ENCODE measurements at regions not wholly inside any gene's neighbourhood (a gene's known extent, or its start where the extent isn't known, plus 50 kb on each side); places are given as distances from the start of the nearest gene placed in this dataset.

DNA sequence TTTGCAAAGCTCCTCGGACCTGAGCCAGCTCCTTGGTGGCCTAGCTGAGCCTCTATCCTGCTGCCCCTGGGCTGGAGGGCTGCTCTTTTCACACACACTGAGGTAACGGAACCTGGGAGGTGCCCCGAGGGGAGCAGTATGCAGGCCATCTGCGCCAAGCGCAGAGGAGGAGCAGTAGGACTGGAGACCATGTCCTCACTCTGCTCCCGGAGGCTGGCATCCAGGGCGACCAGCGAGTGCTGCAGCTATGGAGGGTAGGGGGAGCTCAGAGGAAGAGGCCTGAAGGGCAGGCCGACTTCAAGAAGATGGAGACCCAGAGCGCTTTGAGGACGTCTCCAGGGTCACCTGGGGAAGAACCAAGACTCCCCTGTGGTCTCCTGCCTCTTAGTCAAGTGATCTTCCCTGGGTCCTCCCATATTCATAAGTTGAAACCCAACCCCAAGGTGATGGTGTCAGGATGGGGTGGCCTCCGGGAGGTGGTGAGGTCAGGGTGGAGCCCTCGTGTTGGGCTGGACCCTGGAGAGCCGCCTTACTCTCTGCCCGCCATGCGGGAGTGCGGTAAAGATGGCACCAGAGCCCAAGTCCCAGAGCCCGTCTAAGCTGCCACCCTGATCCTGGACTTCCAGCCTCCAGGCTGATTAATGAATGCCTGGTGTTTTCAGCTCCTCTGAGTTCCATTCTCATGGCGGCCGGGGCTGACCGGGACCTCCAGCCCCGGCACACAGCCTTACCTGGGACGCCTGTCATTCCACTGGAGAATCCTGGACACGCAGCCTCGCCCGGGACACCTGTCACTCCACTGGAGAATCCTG lies 160.7 kb downstream of the NDUFA10 start:
- no peaks in the 10 kb centered on the region for H3K36me3 Mint-ChIP-seq (ENCODE audit: low read depth)
- peaks cover 2% of the 10 kb centered on the region for H3K27me3 Mint-ChIP-seq
- H3K9me3 Mint-ChIP-seq = no peaks in the 10 kb centered on the region

DNA sequence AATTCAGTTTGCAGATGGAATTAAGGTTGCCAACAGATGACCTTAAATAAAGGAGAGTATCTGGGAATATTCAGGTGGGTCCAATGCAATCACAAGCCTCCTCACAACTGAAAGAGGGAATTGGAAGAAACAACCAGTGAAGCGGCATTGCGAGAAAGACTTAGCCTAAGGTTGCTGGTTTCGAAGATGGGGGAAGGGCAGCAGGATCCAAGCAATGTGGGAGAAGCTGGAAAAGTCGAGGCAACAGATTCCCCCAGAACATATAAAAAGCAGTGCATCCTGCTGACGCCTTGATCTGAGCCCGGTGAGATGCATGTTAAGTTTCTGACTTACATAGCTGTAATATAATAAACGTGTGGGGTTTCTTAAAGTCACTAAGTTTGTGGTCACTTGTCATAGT lies 162.5 kb downstream of the NDUFA10 start:
- no peak overlapping the region for H3K4me3 Mint-ChIP-seq
- H3K4me1 Mint-ChIP-seq = no peaks in the 10 kb centered on the region
- DNase-seq (no peak), ATAC-seq (no peak)
- no peaks in the 10 kb centered on the region for H3K36me3 Mint-ChIP-seq (ENCODE audit: low read depth)
- H3K27ac Mint-ChIP-seq = no peak overlapping the region
- H3K27me3 Mint-ChIP-seq = peaks cover 5% of the 10 kb centered on the region
- H3K9me3 Mint-ChIP-seq = no peaks in the 10 kb centered on the region

More for the DNA sequence above, 160.7 kb downstream of the NDUFA10 start:
- no peak for ATAC-seq
- Mint-ChIP-seq H3K27ac (no peak overlapping the region), H3K4me1 (no peaks in the 10 kb centered on the region), H3K4me3 (no peak overlapping the region)
- no peak for DNase-seq

DNA sequence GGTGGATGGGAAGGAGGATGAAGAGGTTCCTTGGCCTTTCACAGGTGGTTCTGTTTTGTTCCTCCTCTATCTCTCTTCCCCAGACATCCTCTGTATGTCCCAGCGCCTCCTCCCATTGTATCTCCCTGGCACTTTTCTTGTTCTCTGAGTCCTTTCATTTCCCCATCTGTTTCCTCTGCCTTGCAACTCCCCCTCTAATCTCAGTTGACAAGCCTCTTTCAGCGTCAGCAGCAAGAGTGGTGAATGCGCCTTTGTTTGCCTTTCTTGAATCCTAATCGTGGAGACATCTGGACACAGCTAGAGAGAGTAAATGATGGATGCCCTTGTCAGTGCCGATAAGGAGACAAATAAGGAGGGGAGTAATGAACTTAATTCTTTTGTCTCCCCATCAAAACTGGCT lies 167.0 kb downstream of the NDUFA10 start:
- H3K9me3 Mint-ChIP-seq = no peaks in the 10 kb centered on the region
- ATAC-seq (no peak), DNase-seq (no peak)
- H3K27me3 Mint-ChIP-seq = peaks cover 19% of the 10 kb centered on the region
- no peak overlapping the region for H3K4me3 Mint-ChIP-seq
- no peaks in the 10 kb centered on the region for H3K4me1 Mint-ChIP-seq
- no peaks in the 10 kb centered on the region for H3K36me3 Mint-ChIP-seq (ENCODE audit: low read depth)
- no peak overlapping the region for H3K27ac Mint-ChIP-seq

DNA sequence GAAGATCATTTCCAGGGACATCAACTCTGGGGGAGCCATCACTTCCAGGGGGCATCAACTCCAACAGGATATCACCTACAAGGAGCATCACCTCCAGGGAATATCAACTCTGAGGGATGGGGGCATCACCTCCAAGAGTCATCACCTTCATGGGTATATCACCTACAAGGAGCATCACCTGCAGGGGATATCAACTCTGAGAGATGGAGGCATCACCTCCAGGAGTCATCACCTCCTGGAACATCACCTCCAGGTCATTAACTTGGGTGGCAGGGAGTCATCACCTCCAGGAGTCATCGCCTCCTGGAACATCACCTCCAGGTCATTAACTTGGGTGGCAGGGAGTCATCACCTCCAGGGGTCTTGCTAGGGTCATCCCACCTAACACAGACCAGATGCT lies 167.6 kb downstream of the NDUFA10 start:
- ATAC-seq (no peak), DNase-seq (no peak)
- Mint-ChIP-seq H3K4me1 (no peaks in the 10 kb centered on the region), H3K4me3 (no peak overlapping the region), H3K9me3 (no peaks in the 10 kb centered on the region), H3K36me3 (ENCODE audit: low read depth) (no peaks in the 10 kb centered on the region), H3K27ac (no peak overlapping the region), H3K27me3 (peaks cover 19% of the 10 kb centered on the region)

DNA sequence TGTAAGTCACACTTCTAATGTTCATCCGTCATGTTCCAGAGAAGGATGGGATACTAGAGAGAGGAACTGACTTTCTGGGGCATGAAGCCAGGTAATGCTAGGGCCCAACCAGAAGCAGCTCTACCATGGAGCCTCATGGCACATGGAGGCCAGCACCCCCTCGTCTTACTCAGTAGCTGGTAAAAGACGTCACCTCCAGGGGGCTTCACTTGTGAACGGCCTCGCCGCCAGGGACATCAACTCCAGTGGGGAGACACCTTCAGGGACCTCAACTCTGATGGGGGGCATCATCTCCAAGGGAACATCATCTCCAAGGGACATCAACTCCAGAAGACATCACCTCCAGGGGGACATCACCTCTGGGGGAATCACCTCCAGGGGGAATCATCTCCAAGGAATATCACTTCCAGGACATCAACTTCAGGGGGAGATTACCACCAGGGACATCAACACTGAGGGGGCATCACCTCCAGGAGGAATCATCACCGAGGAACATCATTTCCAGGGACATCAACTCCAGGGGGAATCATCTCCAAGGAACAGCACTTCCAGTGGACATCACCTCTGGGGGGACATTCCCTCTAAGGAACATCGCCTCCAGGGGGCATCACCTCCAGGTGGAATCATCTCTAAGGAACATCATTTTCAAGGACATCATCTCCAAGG lies 168.4 kb downstream of the NDUFA10 start:
- Mint-ChIP-seq H3K9me3 (no peaks in the 10 kb centered on the region), H3K4me1 (no peaks in the 10 kb centered on the region), H3K27ac (no peak overlapping the region), H3K36me3 (ENCODE audit: low read depth) (peaks cover 2% of the 10 kb centered on the region), H3K27me3 (peaks cover 19% of the 10 kb centered on the region), H3K4me3 (no peak overlapping the region)
- ATAC-seq (no peak), DNase-seq (no peak)

DNA sequence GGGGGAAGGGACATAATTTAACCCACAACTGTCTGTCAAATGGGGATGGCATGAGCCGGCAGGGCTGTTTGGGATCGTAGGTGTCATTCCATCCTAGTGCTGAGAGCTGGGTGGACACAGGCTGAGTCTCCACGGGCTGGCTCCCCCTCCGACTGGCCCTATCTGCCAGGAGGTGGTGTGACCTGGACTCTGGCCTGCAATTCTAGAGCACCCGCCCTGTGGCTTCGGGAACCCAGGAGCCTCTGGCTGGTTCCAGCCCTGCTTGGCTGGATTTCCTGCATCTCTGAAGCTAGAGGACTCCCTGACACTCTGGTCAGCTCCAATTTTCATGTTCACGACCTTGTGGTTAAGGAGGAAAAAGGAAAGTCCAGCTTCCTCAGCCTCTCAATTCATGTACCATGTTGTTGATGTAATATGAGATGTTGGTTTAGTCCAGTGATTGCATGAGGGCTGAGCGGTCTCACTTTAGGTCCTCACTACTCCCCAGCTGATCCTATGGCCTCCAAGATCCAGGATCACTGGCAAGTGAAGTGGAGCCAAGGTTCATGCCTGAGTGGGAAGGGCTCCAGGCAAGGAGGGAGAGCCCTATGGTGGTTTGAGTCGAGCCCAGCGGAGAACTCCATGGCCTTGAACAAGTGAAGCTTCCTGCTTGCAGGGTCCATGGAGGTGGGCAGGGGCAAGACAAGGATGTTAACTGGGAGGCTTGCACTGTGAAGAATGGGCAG lies 169.1 kb downstream of the NDUFA10 start:
- H3K27ac Mint-ChIP-seq = no peak overlapping the region
- H3K9me3 Mint-ChIP-seq = peaks cover 6% of the 10 kb centered on the region
- DNase-seq = no peak

DNA sequence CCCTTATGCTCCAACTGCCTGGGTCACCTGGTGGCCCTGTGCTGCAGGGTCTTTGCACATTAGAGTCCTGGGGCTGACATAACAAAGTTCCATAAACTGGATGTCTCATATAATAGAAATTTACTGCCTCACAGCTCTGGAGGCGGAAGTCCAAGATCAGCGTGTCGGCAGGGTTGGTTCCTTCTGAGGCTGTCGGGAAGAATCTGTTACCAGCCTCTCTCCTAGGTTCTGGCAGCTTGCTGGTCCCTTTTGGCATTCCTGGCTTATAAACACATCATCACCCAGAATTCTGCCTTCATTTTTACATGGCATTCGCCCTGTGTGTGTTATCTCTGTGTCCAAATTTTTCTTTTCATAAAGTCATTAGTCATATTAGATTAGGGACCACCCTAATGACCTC lies 170.5 kb downstream of the NDUFA10 start:
- H3K27ac Mint-ChIP-seq = no peak overlapping the region
- no peak for ATAC-seq
- H3K27me3 Mint-ChIP-seq = peaks cover 23% of the 10 kb centered on the region
- no peak for DNase-seq
- peaks cover 13% of the 10 kb centered on the region for H3K9me3 Mint-ChIP-seq
- no peak overlapping the region for H3K4me3 Mint-ChIP-seq
- H3K4me1 Mint-ChIP-seq = no peaks in the 10 kb centered on the region
- H3K36me3 Mint-ChIP-seq (ENCODE audit: low read depth) = peaks cover 2% of the 10 kb centered on the region

More for the DNA sequence above, 169.1 kb downstream of the NDUFA10 start:
- Mint-ChIP-seq H3K4me1 (no peaks in the 10 kb centered on the region), H3K4me3 (no peak overlapping the region), H3K36me3 (ENCODE audit: low read depth) (peaks cover 2% of the 10 kb centered on the region), H3K27me3 (peaks cover 23% of the 10 kb centered on the region)
- no peak for ATAC-seq

DNA sequence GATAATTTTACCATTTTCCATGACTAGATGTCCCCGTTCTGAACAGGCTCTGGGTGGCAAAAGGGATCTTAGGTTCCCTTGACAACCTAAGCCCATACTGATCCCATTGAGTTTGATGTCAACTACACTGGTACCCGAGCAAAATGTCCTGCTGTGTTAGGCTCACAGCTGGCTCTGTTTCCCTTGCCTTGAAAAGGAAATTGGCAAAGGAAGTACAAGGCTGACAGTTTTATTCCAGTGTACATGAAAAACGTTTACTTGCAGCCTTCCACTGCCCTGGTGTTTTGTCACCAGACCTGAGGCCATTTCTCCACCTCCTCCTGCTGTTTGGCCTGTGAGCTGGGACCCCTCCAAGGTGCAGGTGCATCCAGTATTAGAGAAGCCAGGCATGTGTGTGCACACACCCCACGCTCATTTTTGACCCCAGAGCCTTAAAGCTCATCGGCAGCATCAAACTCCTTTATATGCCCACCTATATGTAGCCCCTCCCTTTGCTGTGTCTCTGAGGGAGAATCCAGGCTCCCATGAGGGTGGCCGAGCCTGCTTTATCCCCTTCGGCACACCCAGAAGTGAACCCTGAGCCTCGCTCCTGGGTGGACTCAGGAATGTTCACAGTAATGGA lies 171.3 kb downstream of the NDUFA10 start:
- Mint-ChIP-seq H3K36me3 (ENCODE audit: low read depth) (peaks cover 2% of the 10 kb centered on the region), H3K4me1 (no peaks in the 10 kb centered on the region), H3K27me3 (peaks cover 21% of the 10 kb centered on the region), H3K9me3 (peaks cover 13% of the 10 kb centered on the region), H3K27ac (no peak overlapping the region), H3K4me3 (no peak overlapping the region)
- DNase-seq = no peak
- no peak for ATAC-seq

DNA sequence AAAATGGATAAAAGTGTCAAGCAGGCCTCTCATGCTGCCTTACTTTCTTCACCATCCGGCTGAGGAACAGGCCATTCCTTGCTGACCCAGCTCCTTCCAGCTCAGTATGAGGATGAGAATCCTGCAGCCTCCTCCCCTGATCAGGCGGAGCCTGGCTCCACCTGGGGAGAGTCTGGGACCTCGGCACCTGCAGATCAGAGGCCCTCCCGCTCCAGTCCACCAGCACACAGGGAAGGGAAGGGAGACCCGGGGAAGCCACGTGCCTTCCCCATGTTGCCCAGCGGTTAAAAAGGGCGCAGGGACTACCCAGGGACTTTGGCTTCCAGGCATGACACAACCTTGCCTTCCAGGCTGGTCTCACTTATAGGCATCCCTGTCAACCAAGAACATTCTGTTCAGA lies 172.0 kb downstream of the NDUFA10 start:
- Mint-ChIP-seq H3K36me3 (ENCODE audit: low read depth) (peaks cover 2% of the 10 kb centered on the region), H3K4me1 (no peaks in the 10 kb centered on the region), H3K4me3 (no peak overlapping the region), H3K27me3 (peaks cover 21% of the 10 kb centered on the region), H3K27ac (no peak overlapping the region), H3K9me3 (peaks cover 18% of the 10 kb centered on the region)
- ATAC-seq = no peak
- DNase-seq = no peak

DNA sequence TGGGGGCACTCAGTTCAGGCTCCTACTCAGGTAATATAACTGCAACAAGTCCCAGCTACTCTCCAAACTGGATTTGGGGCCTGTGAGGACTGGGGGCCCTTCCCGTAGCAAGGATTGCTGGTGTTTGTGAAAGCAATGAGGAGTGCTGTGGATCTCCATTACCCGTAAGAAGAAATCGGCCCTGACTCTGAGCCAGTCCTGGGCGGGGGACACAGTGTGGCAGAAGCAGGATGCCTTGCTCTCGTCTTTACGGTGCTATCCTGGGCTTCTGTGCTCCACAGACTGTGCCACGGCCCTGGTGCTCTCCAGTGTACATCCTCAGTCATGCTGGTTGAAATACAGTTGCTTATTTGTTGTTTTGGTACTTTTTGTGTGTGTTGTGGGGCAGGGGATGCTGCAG lies 172.9 kb downstream of the NDUFA10 start:
- no peak for ATAC-seq
- no peak for DNase-seq
- no peak overlapping the region for H3K4me3 Mint-ChIP-seq
- H3K4me1 Mint-ChIP-seq = no peaks in the 10 kb centered on the region
- H3K9me3 Mint-ChIP-seq = peaks cover 21% of the 10 kb centered on the region
- H3K36me3 Mint-ChIP-seq (ENCODE audit: low read depth) = peaks cover 2% of the 10 kb centered on the region
- peaks cover 20% of the 10 kb centered on the region for H3K27me3 Mint-ChIP-seq
- no peak overlapping the region for H3K27ac Mint-ChIP-seq

DNA sequence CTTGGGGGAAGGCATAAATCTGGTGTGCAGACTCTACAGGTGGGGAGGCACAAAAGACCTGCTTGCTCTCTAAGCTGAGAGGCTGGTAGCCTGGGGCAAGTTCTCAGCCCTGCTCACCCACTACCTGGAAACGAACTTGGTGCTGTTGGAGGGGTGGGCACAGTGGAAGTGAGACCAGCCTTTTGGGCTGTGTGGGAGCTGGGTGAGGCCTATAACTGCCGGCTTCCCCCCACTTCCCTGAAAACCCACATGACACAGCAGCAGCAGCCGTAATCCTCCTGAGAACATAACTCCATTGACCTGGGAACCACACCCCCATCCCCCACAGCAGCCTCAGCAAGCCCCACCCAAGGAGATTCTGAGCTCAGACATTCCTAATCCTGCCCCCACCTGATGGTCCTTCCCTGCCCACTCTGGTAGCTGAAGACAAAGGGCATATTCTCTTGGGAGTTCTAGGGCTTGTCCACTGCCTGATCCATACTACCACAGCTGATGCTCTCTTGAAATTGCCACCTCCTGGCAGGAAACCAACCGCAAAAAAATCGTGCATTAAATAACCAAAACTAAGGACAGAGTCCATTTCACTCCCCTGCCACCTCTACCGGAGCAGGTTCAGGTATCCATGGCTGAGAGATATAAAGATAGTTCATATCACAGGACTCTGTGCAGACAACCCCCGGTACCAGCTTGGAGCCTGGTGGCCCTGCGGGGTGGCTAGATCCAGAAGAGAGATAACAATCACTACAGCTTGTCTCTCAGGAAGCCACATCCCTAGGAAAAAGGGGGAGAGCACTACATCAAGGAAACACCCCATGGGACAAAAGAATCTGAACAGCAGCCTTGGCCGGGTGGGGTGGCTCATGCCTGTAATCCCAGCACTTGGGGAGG lies 178.1 kb downstream of the NDUFA10 start:
- Mint-ChIP-seq H3K4me3 (no peak overlapping the region), H3K36me3 (ENCODE audit: low read depth) (no peaks in the 10 kb centered on the region), H3K27me3 (peaks cover 13% of the 10 kb centered on the region), H3K27ac (no peak overlapping the region), H3K9me3 (peaks cover 30% of the 10 kb centered on the region), H3K4me1 (peaks cover 7% of the 10 kb centered on the region)
- DNase-seq (no peak), ATAC-seq (no peak)

DNA sequence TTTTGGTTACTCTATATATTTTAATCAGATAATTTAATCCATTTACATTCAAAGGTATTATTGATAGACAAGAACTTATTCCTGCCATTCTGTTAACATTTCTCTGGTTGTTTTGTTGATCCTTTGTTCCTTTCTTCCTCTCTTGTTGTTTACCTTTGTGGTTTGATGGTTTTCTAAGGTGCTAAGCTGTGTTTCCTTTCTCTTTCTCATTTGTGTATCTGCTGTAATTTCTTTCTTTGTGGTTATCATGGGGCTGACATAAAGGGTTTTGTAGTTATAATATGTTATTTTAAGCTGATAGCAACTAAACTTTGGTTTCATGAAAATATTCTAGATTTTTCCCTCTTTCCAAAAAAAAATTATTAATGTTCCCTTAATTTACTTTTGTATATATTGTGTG lies 179.2 kb downstream of the NDUFA10 start:
- Mint-ChIP-seq H3K4me3 (no peak overlapping the region), H3K27ac (no peak overlapping the region), H3K27me3 (peaks cover 9% of the 10 kb centered on the region), H3K9me3 (peaks cover 23% of the 10 kb centered on the region), H3K4me1 (peaks cover 7% of the 10 kb centered on the region), H3K36me3 (ENCODE audit: low read depth) (no peaks in the 10 kb centered on the region)
- no peak for DNase-seq
- no peak for ATAC-seq

DNA sequence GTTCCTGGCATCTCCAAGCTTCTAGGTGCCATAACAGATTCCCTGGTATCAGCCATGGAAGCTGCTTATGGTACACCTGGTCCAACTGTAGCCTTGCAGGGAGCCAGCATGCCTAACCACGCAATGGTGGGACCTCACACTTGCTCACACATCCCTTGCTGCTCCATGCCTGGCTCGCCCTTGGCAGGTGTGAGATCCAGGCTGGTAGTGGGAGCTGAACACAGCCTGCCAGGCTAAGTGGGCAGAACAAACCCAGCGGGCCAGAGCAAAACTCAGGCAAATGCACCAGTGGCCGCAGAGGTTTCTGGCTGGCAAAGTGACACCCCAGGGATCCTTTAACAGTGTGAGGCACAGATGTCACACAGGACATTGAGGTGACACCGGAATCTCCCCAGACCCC lies 185.8 kb downstream of the NDUFA10 start:
- peaks cover 7% of the 10 kb centered on the region for H3K27me3 Mint-ChIP-seq
- H3K9me3 Mint-ChIP-seq = no peaks in the 10 kb centered on the region
- DNase-seq (no peak), ATAC-seq (no peak)
- no peak overlapping the region for H3K4me3 Mint-ChIP-seq
- no peaks in the 10 kb centered on the region for H3K36me3 Mint-ChIP-seq (ENCODE audit: low read depth)
- no peaks in the 10 kb centered on the region for H3K4me1 Mint-ChIP-seq
- H3K27ac Mint-ChIP-seq = no peak overlapping the region

All from activated naive CD8-positive, alpha-beta T cell treated with anti-CD3 and anti-CD28 coated beads, Interleukin-2, amount 50 U/mL, for 24 hours (primary cell).